ENCODE measurements at regions not wholly inside any gene's neighbourhood (a gene's known extent, or its start where the extent isn't known, plus 50 kb on each side); places are given as distances from the start of the nearest gene placed in this dataset.

DNA sequence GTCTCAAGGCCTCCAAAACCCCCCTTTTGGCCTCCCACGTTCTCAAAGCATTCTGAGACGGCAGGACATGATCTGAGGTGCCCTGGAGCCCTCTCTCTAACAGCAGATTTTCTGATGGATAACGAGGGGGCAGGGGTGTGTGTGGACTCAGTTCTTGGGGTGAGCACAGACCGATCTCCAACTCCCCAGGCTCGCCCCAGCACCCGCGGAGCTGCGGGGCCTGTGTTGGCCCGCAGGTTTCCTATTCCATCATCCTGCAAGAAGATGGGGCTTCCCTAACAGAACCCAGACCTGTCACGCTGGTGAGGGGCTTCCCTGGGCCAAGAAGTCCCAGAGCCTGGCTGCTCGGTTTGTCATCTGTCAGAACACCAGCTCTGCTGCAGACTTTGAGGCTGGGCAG is 196.1 kb downstream of the ANAPC1 start:
- no peaks in the 10 kb centered on the region for H3K9me3 ChIP-seq
- no peaks in the 10 kb centered on the region for H3K36me3 ChIP-seq
- no peak overlapping the region for H3K27ac ChIP-seq
- TF ChIP-seq, protein P1, sequence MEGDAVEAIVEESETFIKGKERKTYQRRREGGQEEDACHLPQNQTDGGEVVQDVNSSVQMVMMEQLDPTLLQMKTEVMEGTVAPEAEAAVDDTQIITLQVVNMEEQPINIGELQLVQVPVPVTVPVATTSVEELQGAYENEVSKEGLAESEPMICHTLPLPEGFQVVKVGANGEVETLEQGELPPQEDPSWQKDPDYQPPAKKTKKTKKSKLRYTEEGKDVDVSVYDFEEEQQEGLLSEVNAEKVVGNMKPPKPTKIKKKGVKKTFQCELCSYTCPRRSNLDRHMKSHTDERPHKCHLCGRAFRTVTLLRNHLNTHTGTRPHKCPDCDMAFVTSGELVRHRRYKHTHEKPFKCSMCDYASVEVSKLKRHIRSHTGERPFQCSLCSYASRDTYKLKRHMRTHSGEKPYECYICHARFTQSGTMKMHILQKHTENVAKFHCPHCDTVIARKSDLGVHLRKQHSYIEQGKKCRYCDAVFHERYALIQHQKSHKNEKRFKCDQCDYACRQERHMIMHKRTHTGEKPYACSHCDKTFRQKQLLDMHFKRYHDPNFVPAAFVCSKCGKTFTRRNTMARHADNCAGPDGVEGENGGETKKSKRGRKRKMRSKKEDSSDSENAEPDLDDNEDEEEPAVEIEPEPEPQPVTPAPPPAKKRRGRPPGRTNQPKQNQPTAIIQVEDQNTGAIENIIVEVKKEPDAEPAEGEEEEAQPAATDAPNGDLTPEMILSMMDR (IDR thresholded peaks at IDR 0.05): no peak
- TF ChIP-seq EP300 (IDR thresholded peaks at IDR 0.05) (no peak), POLR2A (IDR thresholded peaks at IDR 0.05) (no peak), POLR2AphosphoS5 (IDR thresholded peaks at IDR 0.05) (no peak)
- peaks cover 5 to 23% (median 8%) of the 10 kb centered on the region in 4 donors for H3K4me1 ChIP-seq
- intact Hi-C loops (cut with DNase I; ENCODE audit: low total_unique reads): no loop called here
- WGBS, 5 donors: 85 to 92% (median 90%) methylated on average over 10 to 11 of the region's 11 CpGs
- no peak overlapping the region for H3K4me3 ChIP-seq
- DNase-seq: no peak
- no peaks in the 10 kb centered on the region for H3K27me3 ChIP-seq

DNA sequence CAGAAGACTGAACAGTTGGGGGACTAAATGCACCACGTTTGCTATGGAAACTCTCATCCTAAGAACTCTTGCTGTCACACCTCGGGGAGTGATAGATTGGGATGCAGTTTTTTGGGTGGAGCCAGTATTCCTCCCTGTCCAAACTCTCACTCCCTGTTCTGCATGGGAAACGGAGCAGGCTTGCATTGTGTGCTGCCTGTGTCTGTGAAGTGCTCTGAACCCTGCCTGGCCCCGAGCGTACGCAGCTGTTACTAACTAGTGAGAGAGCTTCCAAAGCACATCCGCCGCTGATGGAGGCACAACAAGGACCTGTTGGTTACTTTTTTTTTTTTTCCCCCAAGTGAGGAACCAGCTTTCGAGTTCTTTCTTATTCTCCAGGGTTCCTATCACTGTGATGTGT is 195.5 kb downstream of the ANAPC1 start:
- H3K4me1 ChIP-seq: peaks cover 5 to 23% (median 8%) of the 10 kb centered on the region in 4 donors
- TF ChIP-seq POLR2A (IDR thresholded peaks at IDR 0.05) (no peak), EP300 (IDR thresholded peaks at IDR 0.05) (no peak)
- no peak overlapping the region for H3K27ac ChIP-seq
- no peaks in the 10 kb centered on the region for H3K9me3 ChIP-seq
- peak in 1 of 2 donors; percentile 74 for DNase-seq
- intact Hi-C loops (cut with DNase I; ENCODE audit: low total_unique reads): no loop called here
- 64 to 71% (median 69%) methylated on average over 9 of the region's 9 CpGs for WGBS, 5 donors
- no peaks in the 10 kb centered on the region for H3K27me3 ChIP-seq
- no peaks in the 10 kb centered on the region for H3K36me3 ChIP-seq
- no peak overlapping the region for H3K4me3 ChIP-seq

DNA sequence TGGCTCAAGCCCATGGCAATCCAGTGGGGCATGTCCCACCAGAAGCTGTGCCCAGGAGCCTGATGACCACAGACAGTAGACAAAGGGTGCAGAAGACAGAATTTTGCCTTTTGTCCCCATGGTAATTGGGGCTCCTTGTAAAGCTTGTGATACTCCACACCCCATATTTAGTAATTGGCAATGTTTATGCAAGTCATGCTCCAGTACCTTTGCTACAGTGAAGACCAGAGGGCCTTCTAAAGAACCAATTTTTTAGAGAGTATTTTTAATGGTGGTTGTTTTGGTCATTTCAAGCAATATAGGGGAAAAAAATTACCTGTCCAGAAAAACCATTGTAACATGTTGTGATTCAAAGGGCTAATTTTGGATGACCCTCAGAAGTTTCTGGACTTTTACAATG is 194.8 kb downstream of the ANAPC1 start:
- peaks cover 5 to 23% (median 8%) of the 10 kb centered on the region in 4 donors for H3K4me1 ChIP-seq
- DNase-seq: no peak
- H3K9me3 ChIP-seq: no peaks in the 10 kb centered on the region
- TF ChIP-seq, protein P1 (IDR thresholded peaks at IDR 0.05): no peak
- no peak for TF ChIP-seq EP300 (IDR thresholded peaks at IDR 0.05)
- no peak for TF ChIP-seq POLR2A (IDR thresholded peaks at IDR 0.05)
- TF ChIP-seq POLR2AphosphoS5 (IDR thresholded peaks at IDR 0.05): no peak
- intact Hi-C loops (cut with DNase I; ENCODE audit: low total_unique reads): no loop called here
- no peaks in the 10 kb centered on the region for H3K36me3 ChIP-seq
- H3K27ac ChIP-seq: no peak overlapping the region
- no peaks in the 10 kb centered on the region for H3K27me3 ChIP-seq
- H3K4me3 ChIP-seq: no peak overlapping the region

DNA sequence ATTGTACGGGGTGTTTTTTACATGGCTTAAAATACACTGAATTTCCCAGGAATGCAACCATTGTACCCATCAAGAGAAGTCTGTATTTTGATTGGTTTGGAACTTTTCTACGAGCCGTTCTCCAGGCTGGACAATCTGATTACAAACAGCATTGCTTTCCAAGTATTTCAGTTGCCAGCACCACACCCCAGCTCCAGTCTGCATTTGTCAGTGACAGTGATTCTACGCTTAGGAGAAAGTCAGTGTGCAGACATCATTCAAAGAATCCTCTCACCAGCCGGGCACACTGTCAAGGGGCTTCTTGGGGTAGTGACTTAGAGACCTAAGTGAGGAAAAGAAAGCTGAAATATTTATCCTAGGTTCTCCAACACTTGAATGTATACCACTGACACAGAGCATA is 194.1 kb downstream of the ANAPC1 start:
- Histone ChIP-seq H3K4me1 (peaks cover 5 to 30% (median 8%) of the 10 kb centered on the region in 4 donors), H3K27me3 (no peaks in the 10 kb centered on the region), H3K4me3 (no peak overlapping the region), H3K9me3 (no peaks in the 10 kb centered on the region), H3K36me3 (no peaks in the 10 kb centered on the region), H3K27ac (no peak overlapping the region)
- TF ChIP-seq, protein P1 (IDR thresholded peaks at IDR 0.05): no peak
- TF ChIP-seq POLR2AphosphoS5 (IDR thresholded peaks at IDR 0.05) (no peak), EP300 (IDR thresholded peaks at IDR 0.05) (no peak), POLR2A (IDR thresholded peaks at IDR 0.05) (no peak)
- intact Hi-C loops (cut with DNase I; ENCODE audit: low total_unique reads): no loop called here
- WGBS, 5 donors: 27 to 51% (median 32%) methylated on average over 5 of the region's 5 CpGs
- DNase-seq: no peak

DNA sequence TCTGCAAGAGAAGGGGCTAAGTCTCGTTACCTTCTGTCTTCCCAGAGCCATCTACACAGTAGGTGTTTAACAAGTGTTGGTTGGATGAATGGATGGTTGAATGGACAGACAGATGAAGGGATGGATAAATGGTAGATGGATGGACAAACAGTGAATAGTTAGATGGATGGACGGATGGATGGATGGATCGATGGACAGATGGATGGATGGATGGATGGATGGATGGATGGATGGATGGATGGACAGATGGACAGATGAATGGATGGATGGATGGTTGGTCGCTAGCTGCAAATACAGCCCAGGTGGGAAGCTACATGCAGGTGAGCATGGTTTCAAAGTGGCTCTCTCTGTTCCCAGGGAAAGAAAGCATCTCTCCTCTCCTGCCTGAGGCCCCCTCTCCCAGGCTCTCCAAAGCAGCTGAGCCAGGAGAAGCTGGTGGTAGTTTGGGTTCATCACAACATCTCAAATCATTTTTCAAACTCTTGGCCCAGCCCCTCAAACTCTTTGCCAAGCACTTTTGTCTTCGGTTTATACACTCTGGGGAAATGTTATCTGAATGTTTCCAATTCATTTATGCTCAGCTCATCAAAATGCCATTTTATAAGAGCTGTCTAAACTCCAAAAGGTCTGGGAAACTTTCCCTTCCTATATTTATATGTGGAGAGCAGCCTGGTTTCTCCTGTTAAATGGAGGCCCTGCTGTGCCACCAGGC is 192.7 kb downstream of the ANAPC1 start:
- Histone ChIP-seq H3K4me1 (peaks cover 0 to 20% (median 2%) of the 10 kb centered on the region in 4 donors), H3K36me3 (no peaks in the 10 kb centered on the region), H3K27ac (no peak overlapping the region), H3K9me3 (no peaks in the 10 kb centered on the region), H3K4me3 (no peak overlapping the region), H3K27me3 (no peaks in the 10 kb centered on the region)
- WGBS, 5 donors: 86 to 92% (median 92%) methylated on average over 5 of the region's 5 CpGs
- TF ChIP-seq EP300 (IDR thresholded peaks at IDR 0.05) (no peak), POLR2AphosphoS5 (IDR thresholded peaks at IDR 0.05) (no peak), POLR2A (IDR thresholded peaks at IDR 0.05) (no peak)
- intact Hi-C loops (cut with DNase I; ENCODE audit: low total_unique reads): no loop called here
- DNase-seq: peak in 1 of 2 donors; percentile 41

Data from stomach (tissue), 8 donors.